HepG2 (cell line): ENCODE measurements at regions not wholly inside any gene's neighbourhood (a gene's known extent, or its start where the extent isn't known, plus 50 kb on each side); places are given as distances from the start of the nearest gene placed in this dataset.

Source experiments
- ATAC-seq: fragments of 200-7000 bp; cut with Tn5 transposase; 3 replicates; pipeline ENCODE4 v1.9.1; 2020; ENCODE audit warnings: mild to moderate bottlenecking, moderate library complexity
- BruUV-seq: library from RNA; stranded (reverse); fragments of 400-500 nt; replicated peaks from 2 replicates; lab custom pipeline; 2021; lab: Mats Ljungman, UMichigan
- CTCF ChIA-PET: fragments of 300-600 bp; formaldehyde crosslinking; extraction: SDS; loops from one replicate; lab custom pipeline; 2021; ENCODE audit warnings: low total read pairs, inconsistent platforms, low intra/inter-chr PET ratio; lab: Yijun Ruan, JAX
- POLR2A ChIA-PET: fragments of 350-600 bp; sonication (Branson Sonifier 250); formaldehyde crosslinking; loops from one replicate; lab custom pipeline; 2020; ENCODE audit warnings: antibody characterized with exemption, inconsistent platforms; lab: Yijun Ruan, JAX
- DNase-seq: peaks from one replicate; pipeline ENCODE4 v3.0.0-alpha.2; 2015; ENCODE audit warnings: low spot score
- FAIRE-seq: peaks from 3 replicates; lab custom pipeline; 2011; peaks lifted over from hg19 to GRCh38; lab: Jason Lieb, UNC
- H2AFZ ChIP-seq: one replicate; pipeline ENCODE4 v1.6.1; 2011; ENCODE audit warnings: low read length, inconsistent platforms
- H3K27ac ChIP-seq: fragments of 300-600 bp; 3 replicates; pipeline ENCODE4 v1.8.0; 2011; ENCODE audit warnings: mixed run types, mild to moderate bottlenecking, mixed read lengths, low read length, inconsistent platforms; ENCODE audit not compliant: insufficient read depth; ENCODE audit errors: extremely low read length
- H3K27me3 ChIP-seq, 2 experiments: fragments of 200-600 bp in 1 of 2; 2 replicates in 1 of 2; 3 replicates in 1 of 2; pipeline versions ENCODE4 v1.6.0 to v1.8.0; 2011; ENCODE audit warnings: low read length in 2 of 2, mild to moderate bottlenecking in 2 of 2, moderate library complexity in 2 of 2, inconsistent platforms in 1 of 2; ENCODE audit not compliant: insufficient read depth in 2 of 2, control insufficient read depth in 1 of 2
- H3K36me3 ChIP-seq, 2 experiments: fragments of 200-600 bp in 1 of 2; replicated peaks in 1 of 2; 2 replicates in 1 of 2; 3 replicates in 1 of 2; pipeline versions ENCODE4 v1.5.1 to v1.8.0; 2011; ENCODE audit warnings: low read length in 2 of 2, inconsistent platforms in 1 of 2; ENCODE audit not compliant: insufficient read depth in 2 of 2, control insufficient read depth in 1 of 2
- H3K4me1 ChIP-seq: 2 replicates; pipeline ENCODE4 v1.5.1; 2012; ENCODE audit warnings: low read length, inconsistent platforms; ENCODE audit not compliant: insufficient read depth
- H3K4me2 ChIP-seq: 2 replicates; pipeline ENCODE4 v1.6.0; 2011; ENCODE audit warnings: low read depth, low read length, inconsistent platforms
- H3K4me3 ChIP-seq, 3 experiments: fragments of 200-600 bp in 1 of 3; sonication (generic), shearing (Covaris generic) in 1 of 3; replicated peaks in 1 of 3; 2 replicates each; pipeline ENCODE4 v1.5.1; 2011 to 2016; ENCODE audit warnings: low read length in 3 of 3, inconsistent platforms in 2 of 3, low read depth in 2 of 3, mild to moderate bottlenecking in 2 of 3, control low read depth in 1 of 3, mixed read lengths in 1 of 3; ENCODE audit not compliant: insufficient read depth in 1 of 3
- H3K79me2 ChIP-seq: one replicate; pipeline ENCODE4 v1.6.1; 2011; ENCODE audit warnings: low read length, inconsistent platforms; ENCODE audit not compliant: insufficient read depth
- H3K9ac ChIP-seq: 2 replicates; pipeline ENCODE4 v1.6.0; 2011; ENCODE audit warnings: mild to moderate bottlenecking, low read depth, low read length, inconsistent platforms; ENCODE audit not compliant: insufficient read depth
- H3K9me3 ChIP-seq: 2 replicates; pipeline ENCODE4 v1.5.1; 2012; ENCODE audit warnings: mild to moderate bottlenecking, low read length
- H4K20me1 ChIP-seq: 2 replicates; pipeline ENCODE4 v1.6.0; 2011; ENCODE audit warnings: inconsistent platforms, mild to moderate bottlenecking, low read length, moderate library complexity; ENCODE audit not compliant: insufficient read depth
- FIP1L1 ChIP-seq: fragments of 200-400 bp; formaldehyde crosslinking; IDR thresholded peaks from 2 replicates; pipeline ENCODE4 v1.6.1; 2018; ENCODE audit warnings: low read depth, mild to moderate bottlenecking, low read length, moderate library complexity, borderline replicate concordance; ENCODE audit not compliant: insufficient read depth
- HNF4G ChIP-seq, 2 experiments: sonication (generic) in 1 of 2; formaldehyde crosslinking in 1 of 2; IDR thresholded peaks; 2 replicates each; pipeline versions ENCODE4 v1.4.0 to v1.6.1; 2011 to 2020; ENCODE audit warnings: borderline replicate concordance in 2 of 2, low read depth in 2 of 2, mild to moderate bottlenecking in 2 of 2, low read length in 1 of 2, missing genetic modification reagents in 1 of 2, moderate library complexity in 1 of 2
- HOMEZ ChIP-seq: IDR thresholded peaks from 2 replicates; pipeline ENCODE4 v1.6.1; 2016; ENCODE audit warnings: low read depth
- NONO ChIP-seq, 2 experiments: fragments of 450-650 bp in 1 of 2; sonication (generic) in 1 of 2; formaldehyde crosslinking in 1 of 2; IDR thresholded peaks in 1 of 2; conservative IDR thresholded peaks in 1 of 2; 2 replicates each; pipeline versions ENCODE4 v1.6.1 to v1.8.0; 2017 to 2022; ENCODE audit warnings: mild to moderate bottlenecking in 1 of 2, missing genetic modification reagents in 1 of 2, moderate library complexity in 1 of 2
- RNF2 ChIP-seq: fragments of 450-650 bp; conservative IDR thresholded peaks from 2 replicates; pipeline ENCODE4 v1.6.1; 2016; ENCODE audit warnings: low read depth
- SKI ChIP-seq: fragments of 450-650 bp; IDR thresholded peaks from one replicate; pipeline ENCODE4 v1.6.1; 2018; ENCODE audit warnings: mild to moderate bottlenecking; ENCODE audit not compliant: partially characterized antibody
- SMYD3 ChIP-seq: sonication (generic); formaldehyde crosslinking; IDR thresholded peaks from 2 replicates; pipeline ENCODE4 v1.8.1; 2023; ENCODE audit warnings: mild to moderate bottlenecking, missing genetic modification reagents
- TOPORS ChIP-seq: sonication (generic); formaldehyde crosslinking; IDR thresholded peaks from 2 replicates; pipeline ENCODE4 v1.8.0; 2023; ENCODE audit warnings: mild to moderate bottlenecking, missing genetic modification reagents
- TRIM24 ChIP-seq: sonication (generic); formaldehyde crosslinking; IDR thresholded peaks from 2 replicates; pipeline ENCODE4 v1.8.0; 2022; ENCODE audit warnings: mild to moderate bottlenecking, missing genetic modification reagents
- ZBTB25 ChIP-seq: IDR thresholded peaks from 2 replicates; pipeline ENCODE4 v1.6.1; 2018; ENCODE audit warnings: missing genetic modification reagents
- ZNF160 ChIP-seq: sonication (generic); formaldehyde crosslinking; IDR thresholded peaks from 2 replicates; pipeline ENCODE4 v1.8.0; 2022; ENCODE audit warnings: mild to moderate bottlenecking, inconsistent platforms, missing genetic modification reagents
- ZNF260 ChIP-seq: sonication (generic); formaldehyde crosslinking; IDR thresholded peaks from 2 replicates; pipeline ENCODE4 v1.4.0; 2020; ENCODE audit warnings: missing genetic modification reagents, low read depth, mild to moderate bottlenecking, borderline replicate concordance
- ZNF335 ChIP-seq: sonication (generic); formaldehyde crosslinking; IDR thresholded peaks from 2 replicates; pipeline ENCODE4 v1.4.0; 2020; ENCODE audit warnings: missing genetic modification reagents
- ZNF33B ChIP-seq: sonication (generic); formaldehyde crosslinking; IDR thresholded peaks from 2 replicates; pipeline ENCODE4 v1.5.1; 2020; ENCODE audit warnings: mild to moderate bottlenecking, missing genetic modification reagents
- ZNF549 ChIP-seq: sonication (generic); formaldehyde crosslinking; IDR thresholded peaks from 2 replicates; pipeline ENCODE4 v1.5.0; 2020; ENCODE audit warnings: missing genetic modification reagents
- ZNF567 ChIP-seq: sonication (generic); formaldehyde crosslinking; IDR thresholded peaks from 2 replicates; pipeline ENCODE4 v1.8.1; 2023; ENCODE audit warnings: mild to moderate bottlenecking, missing genetic modification reagents, borderline replicate concordance
- WGBS: methylation state at CpG from one replicate; pipeline ENCODE4 v1.1.6; 2017; ENCODE audit warnings: low lambda C conversion rate; 5-methylcytosine and 5-hydroxymethylcytosine counted together
- in situ Hi-C: cut with HindIII; loops from 2 replicates; pipeline ENCODE4 v1.10.0; 2017; ENCODE audit warnings: low pct_unique_long_range_greater_than_20kb; ENCODE audit not compliant: extremely low pct_ligation_motif_present
- intact Hi-C: fragments of 100-400 bp; cut with micrococcal nuclease; formaldehyde crosslinking; loops from one replicate; pipeline ENCODE4 v1.10.0; 2022; ENCODE audit not compliant: unreplicated experiment
- TF ChIP-seq, protein P1 (sequence below), 2 experiments: sonication (generic) in 1 of 2; formaldehyde crosslinking in 1 of 2; IDR thresholded peaks; 2 replicates each; pipeline versions ENCODE4 v1.4.0 to v1.6.1; 2016 to 2020; ENCODE audit warnings: borderline replicate concordance in 1 of 2, low read depth in 1 of 2, mild to moderate bottlenecking in 1 of 2, missing genetic modification reagents in 1 of 2

- TF ChIP-seq SKI (no peak), HNF4G (IDR thresholded peaks at IDR 0.05; ENCODE audit: borderline replicate concordance, low read depth, low read length) (no peak), HNF4G (CRISPR knock-in tag; IDR thresholded peaks at IDR 0.05; ENCODE audit: borderline replicate concordance, low read depth) (no peak), HOMEZ (CRISPR knock-in tag) (no peak), FIP1L1 (no peak), TOPORS (CRISPR knock-in tag) (no peak), SMYD3 (CRISPR knock-in tag) (no peak), ZNF33B (no peak)
Measured at GRCh38 chr11:127616158-127616557, 615.6 kb upstream of the KIRREL3 start (continued).

DNA sequence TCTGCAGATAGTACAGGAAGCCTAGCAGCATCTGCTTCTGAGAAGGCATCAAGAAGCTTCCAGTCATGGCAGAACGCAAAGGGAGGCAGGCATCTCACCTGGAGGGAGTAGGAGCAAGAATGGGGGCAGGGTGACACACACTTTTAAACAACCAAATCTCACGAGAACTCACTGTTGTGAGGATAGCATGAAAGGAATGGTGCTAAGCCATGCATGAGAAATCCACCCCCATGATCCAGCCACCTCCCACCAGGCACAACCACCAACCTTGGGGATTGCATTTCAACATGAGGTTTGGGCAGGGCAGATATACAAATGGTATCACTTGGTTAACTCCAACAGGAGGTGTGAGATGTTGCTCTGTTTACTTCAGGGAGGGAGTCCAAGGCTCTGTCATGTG, 612.0 kb upstream of the KIRREL3 start:
- 0% methylated on average over 1 of the region's 2 CpGs for WGBS
- Histone ChIP-seq H3K9me3 (peaks cover 58% of the 10 kb centered on the region), H3K4me3 (no peak overlapping the region), H4K20me1 (no peaks in the 10 kb centered on the region), H3K27me3 (no peaks in the 10 kb centered on the region), H3K79me2 (no peaks in the 10 kb centered on the region), H2AFZ (no peak overlapping the region), H3K4me2 (no peak overlapping the region), H3K36me3 (no peaks in the 10 kb centered on the region), H3K27ac (no peak overlapping the region), H3K9ac (no peak overlapping the region), H3K4me1 (no peaks in the 10 kb centered on the region)
- ChIA-PET POLR2A (no interaction called here), CTCF (no interaction called here)
- in situ Hi-C loops (no loop called here), intact Hi-C loops (no loop called here)
- BruUV-seq, result no TSS peak
- no peak for FAIRE-seq
- no peak for DNase-seq
- ATAC-seq, result no peak
- TF ChIP-seq NONO (IDR thresholded peaks at IDR 0.05) (no peak), NONO (CRISPR knock-in tag; conservative IDR thresholded peaks at IDR 0.05) (no peak), ZNF567 (CRISPR knock-in tag) (no peak), ZNF260 (no peak), ZNF549 (CRISPR knock-in tag) (no peak), ZNF335 (CRISPR knock-in tag) (no peak), RNF2 (no peak), ZNF160 (CRISPR knock-in tag) (no peak), TRIM24 (no peak), ZBTB25 (CRISPR knock-in tag) (no peak)
- TF ChIP-seq, protein P1, sequence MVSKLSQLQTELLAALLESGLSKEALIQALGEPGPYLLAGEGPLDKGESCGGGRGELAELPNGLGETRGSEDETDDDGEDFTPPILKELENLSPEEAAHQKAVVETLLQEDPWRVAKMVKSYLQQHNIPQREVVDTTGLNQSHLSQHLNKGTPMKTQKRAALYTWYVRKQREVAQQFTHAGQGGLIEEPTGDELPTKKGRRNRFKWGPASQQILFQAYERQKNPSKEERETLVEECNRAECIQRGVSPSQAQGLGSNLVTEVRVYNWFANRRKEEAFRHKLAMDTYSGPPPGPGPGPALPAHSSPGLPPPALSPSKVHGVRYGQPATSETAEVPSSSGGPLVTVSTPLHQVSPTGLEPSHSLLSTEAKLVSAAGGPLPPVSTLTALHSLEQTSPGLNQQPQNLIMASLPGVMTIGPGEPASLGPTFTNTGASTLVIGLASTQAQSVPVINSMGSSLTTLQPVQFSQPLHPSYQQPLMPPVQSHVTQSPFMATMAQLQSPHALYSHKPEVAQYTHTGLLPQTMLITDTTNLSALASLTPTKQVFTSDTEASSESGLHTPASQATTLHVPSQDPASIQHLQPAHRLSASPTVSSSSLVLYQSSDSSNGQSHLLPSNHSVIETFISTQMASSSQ (IDR thresholded peaks at IDR 0.05; ENCODE audit: low read depth), result no peak
- TF ChIP-seq, protein P1 (CRISPR knock-in tag; IDR thresholded peaks at IDR 0.05; ENCODE audit: borderline replicate concordance), result no peak
